Loucy (cell line): ENCODE measurements at regions not wholly inside any gene's neighbourhood (a gene's known extent, or its start where the extent isn't known, plus 50 kb on each side); places are given as distances from the start of the nearest gene placed in this dataset.

Experiments
- EZH2phosphoT487 ChIP-seq: fragments of 200-600 bp; IDR thresholded peaks from 2 replicates; pipeline ENCODE4 v1.6.1; 2018; ENCODE audit warnings: antibody characterized with exemption, mild to moderate bottlenecking, moderate library complexity, borderline replicate concordance
- TF ChIP-seq, protein P1 (sequence below): fragments of 200-600 bp; sonication (generic); conservative IDR thresholded peaks from 2 replicates; pipeline ENCODE4 v1.5.1; 2014; ENCODE audit warnings: mild to moderate bottlenecking, antibody characterized with exemption, low read length

DNA sequence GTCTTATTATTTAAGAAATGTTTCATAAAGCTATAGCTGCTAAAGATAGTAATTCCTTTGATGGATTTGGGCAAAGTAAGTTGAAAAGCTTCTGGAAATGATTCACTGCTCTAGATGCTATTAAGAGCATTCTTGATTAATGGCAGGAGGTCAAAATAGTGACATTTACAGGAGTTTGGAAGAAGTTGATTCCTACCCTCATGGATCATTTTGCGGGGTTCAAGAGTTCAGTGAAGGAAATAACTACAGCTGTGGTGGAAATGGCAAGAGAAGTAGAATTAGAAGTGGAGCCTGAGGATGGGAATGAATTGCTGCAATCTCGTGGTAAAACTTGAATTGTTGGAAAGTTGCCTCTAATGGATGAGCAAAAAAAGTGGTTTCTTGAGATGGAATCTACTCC, 316.1 kb downstream of the UTRN start:
- no peak for TF ChIP-seq EZH2phosphoT487
- TF ChIP-seq, protein P1, sequence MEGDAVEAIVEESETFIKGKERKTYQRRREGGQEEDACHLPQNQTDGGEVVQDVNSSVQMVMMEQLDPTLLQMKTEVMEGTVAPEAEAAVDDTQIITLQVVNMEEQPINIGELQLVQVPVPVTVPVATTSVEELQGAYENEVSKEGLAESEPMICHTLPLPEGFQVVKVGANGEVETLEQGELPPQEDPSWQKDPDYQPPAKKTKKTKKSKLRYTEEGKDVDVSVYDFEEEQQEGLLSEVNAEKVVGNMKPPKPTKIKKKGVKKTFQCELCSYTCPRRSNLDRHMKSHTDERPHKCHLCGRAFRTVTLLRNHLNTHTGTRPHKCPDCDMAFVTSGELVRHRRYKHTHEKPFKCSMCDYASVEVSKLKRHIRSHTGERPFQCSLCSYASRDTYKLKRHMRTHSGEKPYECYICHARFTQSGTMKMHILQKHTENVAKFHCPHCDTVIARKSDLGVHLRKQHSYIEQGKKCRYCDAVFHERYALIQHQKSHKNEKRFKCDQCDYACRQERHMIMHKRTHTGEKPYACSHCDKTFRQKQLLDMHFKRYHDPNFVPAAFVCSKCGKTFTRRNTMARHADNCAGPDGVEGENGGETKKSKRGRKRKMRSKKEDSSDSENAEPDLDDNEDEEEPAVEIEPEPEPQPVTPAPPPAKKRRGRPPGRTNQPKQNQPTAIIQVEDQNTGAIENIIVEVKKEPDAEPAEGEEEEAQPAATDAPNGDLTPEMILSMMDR: no peak
